Aorta (tissue), 5 donors: ENCODE measurements at regions not wholly inside any gene's neighbourhood (a gene's known extent, or its start where the extent isn't known, plus 50 kb on each side); places are given as distances from the start of the nearest gene placed in this dataset.

Experiments
- ATAC-seq: fragments of 200-7000 bp; cut with Tn5 transposase; one replicate; pipeline ENCODE4 v1.9.1; 2022; ENCODE audit warnings: moderate library complexity; ENCODE audit not compliant: low FRiP score
- DNase-seq, 2 donors: peaks; one replicate each; pipeline ENCODE4 v3.0.0-alpha.2; 2020
- H3K27ac ChIP-seq, 2 donors: one replicate each; pipeline ENCODE4 v1.5.1; 2013; ENCODE audit warnings: low read length in 2 of 2, mild to moderate bottlenecking in 2 of 2, moderate library complexity in 2 of 2, control low read depth in 1 of 2, inconsistent platforms in 1 of 2, low read depth in 1 of 2
- H3K27me3 ChIP-seq, 2 donors: one replicate each; pipeline ENCODE4 v1.6.1; 2013; ENCODE audit warnings: control low read depth in 1 of 2, low read length in 1 of 2, mild to moderate bottlenecking in 1 of 2, moderate library complexity in 1 of 2; ENCODE audit not compliant: insufficient read depth in 2 of 2, control insufficient read depth in 1 of 2
- H3K36me3 ChIP-seq, 2 donors: one replicate each; pipeline ENCODE4 v1.6.1; 2013; ENCODE audit warnings: control low read depth in 1 of 2, low read length in 1 of 2, mild to moderate bottlenecking in 1 of 2; ENCODE audit not compliant: insufficient read depth in 2 of 2, control insufficient read depth in 1 of 2
- H3K4me1 ChIP-seq, 2 donors: one replicate each; pipeline ENCODE4 v1.6.1; 2013; ENCODE audit warnings: low read length in 2 of 2, control low read depth in 1 of 2, mild to moderate bottlenecking in 1 of 2, moderate library complexity in 1 of 2; ENCODE audit not compliant: insufficient read depth in 2 of 2, control insufficient read depth in 1 of 2
- H3K4me3 ChIP-seq, 2 donors: one replicate each; pipeline ENCODE4 v1.5.1; 2013; ENCODE audit warnings: low read length in 2 of 2, control low read depth in 1 of 2, mild to moderate bottlenecking in 1 of 2
- H3K9me3 ChIP-seq: one replicate; pipeline ENCODE4 v1.6.1; 2013; ENCODE audit warnings: mild to moderate bottlenecking, low read length; ENCODE audit not compliant: control insufficient read depth
- WGBS, 2 donors: extraction: QIAGEN DNeasy Blood & Tissue Kit; methylation state at CpG; one replicate each; pipeline ENCODE4 v1.1.7; 2013; 5-methylcytosine and 5-hydroxymethylcytosine counted together
- intact Hi-C, 2 donors: fragments of 100-400 bp; cut with DNase I; formaldehyde crosslinking; loops; one replicate each; pipeline versions ENCODE4 v1.14.2 to v1.15.0; 2022
- donor health status: healthy with polysubstance abuse.
- donor health status: Bipolar disorder and iron deficiency.
- donor health status: DM: no; HTN: no; CAD: no.
- donor health status: DM: no; HTN: no; CAD: no.
- donor health status: DM: yes; HTN: yes; CAD: no.

DNA sequence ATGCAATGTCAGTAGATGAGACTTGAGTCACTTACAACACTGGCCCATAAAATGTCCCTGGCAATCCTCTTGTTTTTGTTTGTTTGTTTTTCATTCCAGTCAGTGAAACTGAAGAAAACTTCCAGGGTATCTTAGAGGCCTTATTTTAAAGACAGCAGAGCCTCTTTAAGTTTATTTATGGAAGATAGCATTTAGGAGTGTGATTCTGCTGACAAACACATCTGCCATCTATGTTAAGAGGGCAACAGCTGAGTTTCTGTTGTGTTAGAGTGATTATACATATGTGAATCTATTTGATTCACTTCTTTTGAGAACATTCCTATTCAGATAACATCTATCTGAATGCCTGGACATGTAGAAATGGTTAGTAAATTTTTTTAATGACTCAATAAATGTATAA lies 812.6 kb downstream of the TENT5A start:
- H3K36me3 ChIP-seq, result no peaks in the 10 kb centered on the region
- no peaks in the 10 kb centered on the region for H3K4me1 ChIP-seq
- no peaks in the 10 kb centered on the region for H3K27me3 ChIP-seq
- DNase-seq (no peak), ATAC-seq (no peak)
- intact Hi-C loops, result no loop called here
- no peak overlapping the region for H3K4me3 ChIP-seq
- H3K27ac ChIP-seq, result no peak overlapping the region
- no peaks in the 10 kb centered on the region for H3K9me3 ChIP-seq

DNA sequence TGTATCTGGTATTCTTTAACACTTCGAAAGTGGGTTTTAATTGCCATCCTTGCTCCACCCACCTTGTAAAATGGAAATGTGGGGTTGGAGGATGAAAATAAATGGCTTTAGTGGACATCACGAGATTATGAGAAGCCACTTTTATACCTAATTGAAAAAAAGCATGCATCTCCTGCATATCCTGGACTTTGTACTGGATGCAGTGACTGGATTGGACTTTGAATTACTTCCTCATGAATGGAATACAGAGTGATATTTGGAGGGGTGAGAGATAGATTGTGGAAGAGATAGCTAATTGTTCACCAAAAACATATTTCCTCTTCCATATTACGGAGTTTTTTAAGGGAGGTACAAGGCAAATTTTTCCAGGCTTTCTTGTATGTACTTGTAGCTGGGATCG lies 813.0 kb downstream of the TENT5A start:
- 89 to 92% methylated on average over 4 of the region's 4 CpGs for WGBS, 2 donors
- no peaks in the 10 kb centered on the region for H3K9me3 ChIP-seq
- H3K4me1 ChIP-seq, result no peaks in the 10 kb centered on the region
- no peak for DNase-seq
- intact Hi-C loops, result no loop called here
- H3K27me3 ChIP-seq, result no peaks in the 10 kb centered on the region
- H3K36me3 ChIP-seq, result no peaks in the 10 kb centered on the region
- H3K27ac ChIP-seq, result no peak overlapping the region
- no peak overlapping the region for H3K4me3 ChIP-seq
- ATAC-seq, result no peak

DNA sequence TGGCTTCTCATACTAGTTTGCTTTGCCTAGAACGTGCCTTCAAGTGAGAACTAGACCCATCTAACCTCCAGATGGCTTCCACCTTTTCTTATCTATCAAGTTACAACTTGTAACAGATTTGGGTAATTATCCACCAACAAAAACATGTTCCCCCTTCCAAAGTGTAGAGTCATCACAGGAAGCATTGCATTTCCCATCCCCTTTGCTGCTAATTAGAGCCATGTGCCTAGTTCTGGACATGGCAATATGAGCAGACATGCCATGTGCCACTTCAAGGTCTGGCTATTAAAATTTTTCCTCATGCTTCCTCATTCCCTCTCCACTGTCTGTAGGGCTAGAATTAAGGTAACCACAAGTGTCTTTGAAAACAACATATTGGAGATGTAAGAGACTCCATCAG lies 814.4 kb downstream of the TENT5A start:
- intact Hi-C loops, result no loop called here
- no peak overlapping the region for H3K4me3 ChIP-seq
- no peaks in the 10 kb centered on the region for H3K27me3 ChIP-seq
- no peaks in the 10 kb centered on the region for H3K36me3 ChIP-seq
- DNase-seq, result no peak
- 82 to 88% methylated on average over 1 of the region's 1 CpG for WGBS, 2 donors
- H3K4me1 ChIP-seq, result no peaks in the 10 kb centered on the region
- H3K9me3 ChIP-seq, result no peaks in the 10 kb centered on the region
- H3K27ac ChIP-seq, result no peak overlapping the region
- no peak for ATAC-seq

DNA sequence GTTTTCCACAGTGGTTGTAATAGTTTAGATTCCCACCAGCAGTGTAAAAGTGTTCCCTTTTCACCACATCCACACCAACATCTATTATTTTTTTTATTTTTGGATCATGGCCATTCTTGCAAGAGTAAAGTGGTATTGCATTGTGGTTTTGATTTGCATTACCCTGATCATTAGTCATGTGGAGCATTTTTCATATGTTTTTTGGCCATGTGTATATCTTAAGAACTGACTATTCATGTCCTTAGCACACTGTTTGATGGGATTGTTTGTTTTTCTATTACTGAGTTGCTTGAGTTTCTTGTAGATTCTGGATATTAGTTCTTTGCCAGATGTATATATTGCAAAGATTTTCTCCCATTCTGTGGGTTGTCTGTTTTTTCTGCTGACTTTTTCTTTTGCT lies 820.1 kb downstream of the TENT5A start:
- H3K4me1 ChIP-seq, result no peaks in the 10 kb centered on the region
- ATAC-seq (no peak), DNase-seq (no peak)
- no peaks in the 10 kb centered on the region for H3K9me3 ChIP-seq
- no peaks in the 10 kb centered on the region for H3K36me3 ChIP-seq
- no peak overlapping the region for H3K27ac ChIP-seq
- H3K4me3 ChIP-seq, result no peak overlapping the region
- intact Hi-C loops, result no loop called here
- no peaks in the 10 kb centered on the region for H3K27me3 ChIP-seq

DNA sequence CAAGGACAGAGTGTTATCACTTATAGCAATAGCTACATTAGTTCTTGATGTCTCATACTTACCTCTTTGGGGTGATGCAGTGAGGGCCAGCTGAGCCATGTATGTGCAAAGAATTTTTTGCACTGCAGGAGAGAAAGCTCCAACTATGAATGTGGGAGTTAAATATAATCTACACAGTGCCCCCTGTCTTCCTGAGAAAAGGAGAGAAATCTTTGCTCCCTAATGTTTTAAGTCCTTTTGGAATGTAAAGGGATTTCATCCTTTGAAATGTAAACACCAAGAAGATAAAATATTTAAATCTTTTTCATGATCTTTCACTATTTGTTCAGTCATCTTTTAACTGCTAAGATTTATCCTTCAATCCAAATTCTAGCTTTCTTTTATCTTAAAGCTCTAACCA lies 822.1 kb downstream of the TENT5A start:
- DNase-seq (no peak), ATAC-seq (no peak)
- intact Hi-C loops, result no loop called here

DNA sequence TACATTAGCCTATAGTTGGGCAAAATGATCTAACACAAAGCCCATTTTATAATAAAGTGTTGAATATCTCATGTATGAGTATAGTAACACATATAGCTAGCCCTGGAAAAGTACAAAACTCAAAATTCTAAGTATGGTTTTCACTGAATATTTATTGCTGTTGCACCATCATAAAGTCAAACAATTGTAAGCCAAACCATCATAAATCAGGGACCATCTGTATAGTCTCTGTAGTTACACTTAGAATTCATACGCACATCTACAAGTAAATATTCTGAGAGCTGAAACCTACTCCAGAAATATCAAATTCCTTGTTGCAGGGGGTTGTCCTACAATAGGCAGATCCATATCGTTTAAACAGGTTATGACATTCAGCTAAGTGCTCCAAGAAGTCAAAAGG lies 817.3 kb downstream of the BCKDHB start:
- no peaks in the 10 kb centered on the region for H3K36me3 ChIP-seq
- no peak overlapping the region for H3K27ac ChIP-seq
- 87 to 92% methylated on average over 2 of the region's 2 CpGs for WGBS, 2 donors
- H3K4me1 ChIP-seq, result no peaks in the 10 kb centered on the region
- DNase-seq, result no peak
- intact Hi-C loops, result no loop called here
- ATAC-seq, result no peak
- no peak overlapping the region for H3K4me3 ChIP-seq
- H3K27me3 ChIP-seq, result no peaks in the 10 kb centered on the region
- H3K9me3 ChIP-seq, result no peaks in the 10 kb centered on the region

More for the DNA sequence above, 822.1 kb downstream of the TENT5A start:
- Histone ChIP-seq H3K9me3 (no peaks in the 10 kb centered on the region), H3K4me3 (no peak overlapping the region), H3K27ac (no peak overlapping the region), H3K36me3 (no peaks in the 10 kb centered on the region), H3K27me3 (no peaks in the 10 kb centered on the region), H3K4me1 (no peaks in the 10 kb centered on the region)

DNA sequence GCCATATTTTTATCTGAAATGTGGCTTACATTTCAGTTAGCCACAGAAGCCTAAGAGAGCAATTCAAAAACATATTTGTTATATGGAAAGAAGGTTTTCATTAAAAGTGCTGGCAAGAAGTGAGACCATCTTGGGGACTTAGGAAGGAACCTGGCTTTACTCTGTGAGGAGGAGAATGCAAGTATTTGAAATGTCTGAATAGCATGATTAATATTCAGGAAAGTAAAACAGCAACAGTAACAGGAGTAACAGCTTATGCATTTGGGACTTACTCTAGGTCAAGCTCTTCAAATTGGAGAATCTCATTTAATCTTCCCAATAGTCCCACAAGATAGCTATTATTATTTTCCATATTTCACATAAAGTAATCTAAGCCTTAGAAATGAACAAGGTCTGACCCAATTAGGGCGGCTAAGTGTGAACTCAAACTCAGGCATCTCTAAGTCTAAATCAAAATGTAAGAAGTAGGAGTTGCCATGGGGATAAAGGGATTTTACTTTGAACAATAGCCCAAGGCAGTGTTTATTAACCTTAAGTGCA lies 816.5 kb downstream of the BCKDHB start:
- Histone ChIP-seq H3K9me3 (no peaks in the 10 kb centered on the region), H3K36me3 (no peaks in the 10 kb centered on the region), H3K27me3 (no peaks in the 10 kb centered on the region), H3K4me3 (no peak overlapping the region), H3K4me1 (no peaks in the 10 kb centered on the region), H3K27ac (no peak overlapping the region)
- no peak for ATAC-seq
- WGBS, 2 donors, result 93 to 97% methylated on average over 1 of the region's 1 CpG
- no peak for DNase-seq
- intact Hi-C loops, result no loop called here

DNA sequence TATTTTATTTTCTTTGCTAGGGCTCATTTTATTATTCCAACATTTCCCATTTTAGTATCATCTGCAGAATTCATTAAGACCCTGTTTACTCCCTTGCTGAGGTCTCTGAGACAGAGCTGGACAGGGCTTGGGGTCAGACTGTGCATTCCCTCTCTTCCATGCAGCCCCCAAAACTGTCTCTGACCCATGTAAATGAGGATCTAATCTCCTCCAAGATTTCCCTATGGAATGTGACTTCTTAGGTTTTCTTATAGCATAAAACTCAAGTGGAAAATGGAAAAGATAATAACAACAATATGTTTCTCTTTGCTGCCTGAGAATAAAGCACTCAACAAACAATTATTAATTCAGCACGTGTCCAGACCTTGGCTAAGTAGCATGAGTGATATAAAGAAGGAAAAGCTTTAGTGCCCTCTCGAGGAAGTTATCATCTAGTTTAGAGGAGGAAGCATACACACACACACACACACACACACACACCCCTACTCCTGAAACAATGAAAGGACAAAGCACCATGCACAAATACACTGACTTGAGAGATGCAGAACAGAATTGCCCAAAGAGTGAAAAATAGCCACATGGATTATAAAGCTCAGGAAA lies 815.5 kb downstream of the BCKDHB start:
- no peaks in the 10 kb centered on the region for H3K4me1 ChIP-seq
- no peaks in the 10 kb centered on the region for H3K36me3 ChIP-seq
- no peak for ATAC-seq
- no peaks in the 10 kb centered on the region for H3K27me3 ChIP-seq
- intact Hi-C loops, result no loop called here
- no peak overlapping the region for H3K27ac ChIP-seq
- no peak for DNase-seq
- 51 to 54% methylated on average over 2 of the region's 2 CpGs for WGBS, 2 donors
- no peaks in the 10 kb centered on the region for H3K9me3 ChIP-seq
- H3K4me3 ChIP-seq, result no peak overlapping the region

DNA sequence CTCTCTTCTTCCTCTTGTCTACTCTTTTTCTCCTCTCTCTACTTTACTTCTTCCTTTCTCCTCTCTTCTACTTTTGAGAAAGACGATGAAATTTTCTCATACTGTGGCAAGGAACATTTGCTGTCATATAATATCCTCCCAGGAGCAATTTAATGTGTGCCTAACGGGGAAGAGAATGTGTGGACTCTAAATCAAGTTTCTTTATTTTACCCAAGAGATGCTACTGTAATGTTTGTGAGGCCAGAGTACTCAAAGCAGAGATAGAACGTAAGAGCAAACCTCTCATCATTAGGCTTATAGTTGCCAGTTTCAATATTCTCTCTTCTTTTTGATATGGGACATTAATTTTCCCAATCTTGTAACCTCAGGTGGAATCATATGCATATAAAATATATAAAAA lies 801.4 kb downstream of the BCKDHB start:
- intact Hi-C loops, result no loop called here
- no peaks in the 10 kb centered on the region for H3K4me1 ChIP-seq
- no peak overlapping the region for H3K4me3 ChIP-seq
- no peaks in the 10 kb centered on the region for H3K9me3 ChIP-seq
- 60 to 72% methylated on average over 3 of the region's 3 CpGs for WGBS, 2 donors
- no peak overlapping the region for H3K27ac ChIP-seq
- no peak for ATAC-seq
- H3K36me3 ChIP-seq, result no peaks in the 10 kb centered on the region
- no peak for DNase-seq
- no peaks in the 10 kb centered on the region for H3K27me3 ChIP-seq
